ENCODE measurements at regions not wholly inside any gene's neighbourhood (a gene's known extent, or its start where the extent isn't known, plus 50 kb on each side); places are given as distances from the start of the nearest gene placed in this dataset.

DNA sequence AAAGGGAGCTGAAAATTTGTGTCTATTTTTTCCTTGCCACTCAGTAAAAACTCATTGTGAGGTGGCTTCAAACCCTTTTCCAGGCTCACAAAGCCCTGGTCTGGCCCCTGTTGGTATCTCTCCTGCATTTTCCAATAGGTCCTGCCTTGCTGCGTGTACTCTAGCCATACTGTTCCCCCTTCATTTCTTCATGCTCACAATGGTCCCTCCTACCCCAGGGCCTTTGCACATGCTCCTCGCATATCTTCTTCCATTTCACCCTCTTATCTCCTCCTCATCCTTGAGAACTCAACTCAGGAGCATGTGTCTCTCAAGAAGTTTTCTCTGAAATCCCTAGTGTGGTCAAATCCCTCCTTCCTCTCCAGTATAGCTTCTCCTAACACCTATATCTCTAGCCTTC is 186.6 kb downstream of the MBOAT1 start:
- no peaks in the 10 kb centered on the region; the same call in 1 of the 2 replicates for H3K27me3 ChIP-seq (replicated peaks; ENCODE audit: control insufficient read depth, insufficient read depth, low read length)
- no peak for DNase-seq (ENCODE audit: extremely low read depth, insufficient read length)
- H3K4me3 ChIP-seq (replicated peaks; ENCODE audit: low read depth, low read length) = no peak overlapping the region
- H3K36me3 ChIP-seq (ENCODE audit: control insufficient read depth, insufficient read depth, low read length) = no peaks in the 10 kb centered on the region
- TF ChIP-seq, protein P1, sequence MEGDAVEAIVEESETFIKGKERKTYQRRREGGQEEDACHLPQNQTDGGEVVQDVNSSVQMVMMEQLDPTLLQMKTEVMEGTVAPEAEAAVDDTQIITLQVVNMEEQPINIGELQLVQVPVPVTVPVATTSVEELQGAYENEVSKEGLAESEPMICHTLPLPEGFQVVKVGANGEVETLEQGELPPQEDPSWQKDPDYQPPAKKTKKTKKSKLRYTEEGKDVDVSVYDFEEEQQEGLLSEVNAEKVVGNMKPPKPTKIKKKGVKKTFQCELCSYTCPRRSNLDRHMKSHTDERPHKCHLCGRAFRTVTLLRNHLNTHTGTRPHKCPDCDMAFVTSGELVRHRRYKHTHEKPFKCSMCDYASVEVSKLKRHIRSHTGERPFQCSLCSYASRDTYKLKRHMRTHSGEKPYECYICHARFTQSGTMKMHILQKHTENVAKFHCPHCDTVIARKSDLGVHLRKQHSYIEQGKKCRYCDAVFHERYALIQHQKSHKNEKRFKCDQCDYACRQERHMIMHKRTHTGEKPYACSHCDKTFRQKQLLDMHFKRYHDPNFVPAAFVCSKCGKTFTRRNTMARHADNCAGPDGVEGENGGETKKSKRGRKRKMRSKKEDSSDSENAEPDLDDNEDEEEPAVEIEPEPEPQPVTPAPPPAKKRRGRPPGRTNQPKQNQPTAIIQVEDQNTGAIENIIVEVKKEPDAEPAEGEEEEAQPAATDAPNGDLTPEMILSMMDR (IDR thresholded peaks at IDR 0.05; ENCODE audit: insufficient read depth, low read length, poor library complexity, severe bottlenecking) = no peak

DNA sequence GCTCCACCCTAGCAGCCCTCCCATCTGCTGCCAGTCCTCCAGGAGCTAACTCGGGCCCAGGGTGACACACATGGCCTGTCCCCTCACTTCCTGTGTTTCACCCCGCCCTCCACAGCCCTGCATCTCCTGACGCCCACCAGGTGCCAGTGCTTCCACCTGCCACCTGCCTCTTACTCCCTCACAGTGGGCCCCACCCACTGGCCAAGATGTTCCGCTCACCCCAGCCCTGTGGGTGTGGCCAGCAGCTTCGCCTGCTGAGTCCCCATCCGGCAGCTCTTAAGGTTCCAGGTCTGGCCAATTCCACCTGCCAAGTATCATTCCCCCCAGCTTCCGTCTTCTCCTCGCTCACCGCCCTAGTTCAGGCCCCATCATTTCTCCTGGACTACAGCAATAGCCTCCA is 184.1 kb downstream of the MBOAT1 start:
- no peaks in the 10 kb centered on the region for H3K36me3 ChIP-seq (ENCODE audit: control insufficient read depth, insufficient read depth, low read length)
- TF ChIP-seq, protein P1 (IDR thresholded peaks at IDR 0.05; ENCODE audit: insufficient read depth, low read length, poor library complexity, severe bottlenecking) = no peak
- DNase-seq (ENCODE audit: extremely low read depth, insufficient read length) = no peak
- no peaks in the 10 kb centered on the region for H3K27me3 ChIP-seq (replicated peaks; ENCODE audit: control insufficient read depth, insufficient read depth, low read length)
- no peak overlapping the region for H3K4me3 ChIP-seq (replicated peaks; ENCODE audit: low read depth, low read length)

DNA sequence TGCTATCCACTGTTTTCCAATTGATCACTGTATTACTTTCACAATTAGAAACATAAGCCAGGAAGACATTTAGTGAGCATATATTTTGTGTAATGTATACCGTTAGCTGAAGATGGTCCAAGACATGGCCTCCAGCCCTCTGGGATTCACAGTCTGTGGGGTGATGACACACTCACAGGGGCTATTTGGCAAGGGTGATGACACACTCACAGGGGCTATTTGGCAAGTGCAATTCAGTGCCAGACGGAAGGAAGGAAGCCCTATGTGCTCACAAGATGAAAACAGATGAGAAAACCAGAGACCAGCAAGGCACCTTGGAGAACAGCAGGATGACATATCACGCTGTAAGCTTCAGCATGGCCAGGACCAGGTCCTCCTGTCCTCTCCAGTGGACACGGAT is 183.7 kb downstream of the MBOAT1 start:
- Histone ChIP-seq H3K4me3 (replicated peaks; ENCODE audit: low read depth, low read length) (no peak overlapping the region), H3K36me3 (ENCODE audit: control insufficient read depth, insufficient read depth, low read length) (no peaks in the 10 kb centered on the region), H3K27me3 (replicated peaks; ENCODE audit: control insufficient read depth, insufficient read depth, low read length) (no peaks in the 10 kb centered on the region)
- DNase-seq (ENCODE audit: extremely low read depth, insufficient read length) = no peak
- TF ChIP-seq, protein P1 (IDR thresholded peaks at IDR 0.05; ENCODE audit: insufficient read depth, low read length, poor library complexity, severe bottlenecking) = no peak

DNA sequence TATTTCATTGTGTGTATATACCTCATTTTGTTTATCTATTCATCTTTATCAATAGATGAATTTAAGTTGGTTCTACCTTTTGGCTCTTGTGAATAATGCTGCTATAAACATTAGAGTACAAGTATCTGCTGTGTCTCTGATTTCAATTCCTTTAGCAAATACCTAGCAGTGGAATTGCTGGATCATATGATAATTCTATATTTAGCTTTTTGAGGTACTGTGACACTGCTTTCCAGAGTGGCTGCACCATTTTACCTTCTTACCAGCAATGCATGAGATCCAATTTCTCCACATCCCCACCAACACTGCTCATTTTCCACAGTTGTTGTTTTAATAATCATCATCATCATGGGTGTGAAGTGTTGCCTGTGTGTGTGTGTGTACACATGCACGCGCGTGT is 182.3 kb downstream of the MBOAT1 start:
- Histone ChIP-seq H3K36me3 (ENCODE audit: control insufficient read depth, insufficient read depth, low read length) (no peaks in the 10 kb centered on the region), H3K4me3 (replicated peaks; ENCODE audit: low read depth, low read length) (no peak overlapping the region), H3K27me3 (replicated peaks; ENCODE audit: control insufficient read depth, insufficient read depth, low read length) (no peaks in the 10 kb centered on the region)
- no peak for DNase-seq (ENCODE audit: extremely low read depth, insufficient read length)
- TF ChIP-seq, protein P1 (IDR thresholded peaks at IDR 0.05; ENCODE audit: insufficient read depth, low read length, poor library complexity, severe bottlenecking) = no peak

DNA sequence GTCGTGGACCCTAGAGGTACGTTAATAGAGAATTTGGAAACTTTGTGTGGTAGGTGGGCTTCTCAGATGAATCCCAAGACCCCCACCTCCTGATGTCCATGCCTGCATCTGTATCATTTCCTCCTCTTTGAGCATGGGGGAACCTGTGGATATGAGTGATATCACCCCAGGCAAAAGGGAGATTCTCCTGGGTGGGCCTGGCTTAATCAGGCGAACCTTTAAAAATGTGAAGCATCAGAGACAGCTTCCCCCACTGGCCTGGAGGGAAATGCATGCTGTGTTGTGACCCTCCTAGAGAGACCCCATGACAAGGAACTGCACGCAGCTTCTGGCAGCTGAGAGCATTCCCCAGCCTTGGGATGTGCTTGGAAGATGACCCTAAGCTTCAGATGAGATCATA is 180.9 kb downstream of the MBOAT1 start:
- no peak for DNase-seq (ENCODE audit: extremely low read depth, insufficient read length)
- no peaks in the 10 kb centered on the region for H3K36me3 ChIP-seq (ENCODE audit: control insufficient read depth, insufficient read depth, low read length)
- H3K4me3 ChIP-seq (replicated peaks; ENCODE audit: low read depth, low read length) = no peak overlapping the region
- no peaks in the 10 kb centered on the region for H3K27me3 ChIP-seq (replicated peaks; ENCODE audit: control insufficient read depth, insufficient read depth, low read length)
- TF ChIP-seq, protein P1 (IDR thresholded peaks at IDR 0.05; ENCODE audit: insufficient read depth, low read length, poor library complexity, severe bottlenecking) = no peak

DNA sequence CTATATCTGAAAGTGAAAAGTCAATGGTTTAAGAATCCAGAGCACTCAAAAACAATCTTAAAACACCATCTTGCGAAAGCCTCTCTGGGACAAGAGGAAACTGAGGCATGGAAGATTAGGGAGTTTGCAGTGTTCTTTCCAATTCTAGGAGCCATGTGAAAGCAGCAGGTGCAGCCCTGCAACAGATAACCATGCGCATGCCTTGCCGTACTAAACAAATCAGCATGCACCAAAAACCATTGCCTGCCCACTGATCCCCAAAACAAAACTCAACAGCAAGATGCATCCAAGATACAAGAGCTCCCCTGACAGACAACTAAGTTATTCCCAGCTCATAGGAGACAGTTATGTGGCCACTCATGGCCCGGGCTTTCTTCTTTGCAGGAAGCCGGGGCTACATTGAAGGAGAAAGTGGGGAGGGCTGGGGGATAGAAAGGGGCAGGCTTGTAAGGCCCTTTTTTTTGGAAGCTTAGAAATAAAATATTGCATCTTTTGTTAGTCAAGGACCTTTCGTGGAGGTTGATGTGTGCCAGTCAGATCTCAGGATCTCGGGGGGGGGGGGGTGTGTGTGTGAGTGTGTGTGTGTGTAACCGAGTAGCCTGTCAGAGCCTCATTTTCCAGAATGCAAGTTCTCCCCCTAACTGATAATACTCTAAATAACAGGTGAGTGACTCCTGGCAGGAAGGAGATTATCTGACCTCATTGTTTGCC is 178.4 kb downstream of the MBOAT1 start:
- H3K36me3 ChIP-seq (ENCODE audit: control insufficient read depth, insufficient read depth, low read length) = no peaks in the 10 kb centered on the region
- H3K4me3 ChIP-seq (replicated peaks; ENCODE audit: low read depth, low read length) = no peak overlapping the region
- DNase-seq (ENCODE audit: extremely low read depth, insufficient read length) = no peak
- no peaks in the 10 kb centered on the region for H3K27me3 ChIP-seq (replicated peaks; ENCODE audit: control insufficient read depth, insufficient read depth, low read length)
- TF ChIP-seq, protein P1 (IDR thresholded peaks at IDR 0.05; ENCODE audit: insufficient read depth, low read length, poor library complexity, severe bottlenecking) = no peak

Measured in GM06990 (cell line).